ENCODE measurements at regions not wholly inside any gene's neighbourhood (a gene's known extent, or its start where the extent isn't known, plus 50 kb on each side); places are given as distances from the start of the nearest gene placed in this dataset.
A peak's percentile ranks its signal among the peaks of the same experiment; 100 is the strongest.
"Not testable (repeated sequence)": the region's sequence is repeated elsewhere in the genome, so short reads cannot be mapped to it uniquely, and the experiment has no call there.

- FAIRE-seq, result no peak
- DNase-seq (ENCODE audit: low spot score), result peak; percentile 22
These were observed 445.9 kb downstream of the SETD4 start for GRCh38 chr21:35614396-35614921.

- no peak for FAIRE-seq
- DNase-seq (ENCODE audit: low spot score), result no peak
These were observed 448.6 kb downstream of the SETD4 start for GRCh38 chr21:35611708-35612132.

- FAIRE-seq (no peak), DNase-seq (ENCODE audit: low spot score) (no peak)
These were observed 451.1 kb downstream of the SETD4 start for GRCh38 chr21:35609263-35609662.

- FAIRE-seq, result no peak
These were observed 452.9 kb downstream of the SETD4 start for GRCh38 chr21:35607406-35607805.

GRCh38 chr21:35606578-35606977 lies 453.7 kb downstream of the SETD4 start:
- FAIRE-seq (no peak), DNase-seq (ENCODE audit: low spot score) (no peak)

More at GRCh38 chr21:35607406-35607805, 452.9 kb downstream of the SETD4 start:
- DNase-seq (ENCODE audit: low spot score), result no peak

- FAIRE-seq (no peak), DNase-seq (ENCODE audit: low spot score) (no peak)
These were observed 454.2 kb downstream of the SETD4 start for GRCh38 chr21:35606146-35606545.

GRCh38 chr21:35603494-35603893 lies 456.8 kb downstream of the SETD4 start:
- FAIRE-seq (no peak), DNase-seq (ENCODE audit: low spot score) (no peak)

GRCh38 chr21:35602811-35603362 lies 457.4 kb downstream of the SETD4 start:
- no peak for DNase-seq (ENCODE audit: low spot score)
- no peak for FAIRE-seq

GRCh38 chr21:35601211-35601610 lies 459.1 kb downstream of the SETD4 start:
- FAIRE-seq (no peak), DNase-seq (ENCODE audit: low spot score) (no peak)

- DNase-seq (ENCODE audit: low spot score) (no peak), FAIRE-seq (no peak)
These were observed 461.2 kb downstream of the SETD4 start for GRCh38 chr21:35599164-35599563.

GRCh38 chr21:35597750-35598339 lies 462.5 kb downstream of the SETD4 start:
- no peak for FAIRE-seq
- no peak for DNase-seq (ENCODE audit: low spot score)

GRCh38 chr21:35594905-35595304 lies 465.4 kb downstream of the SETD4 start:
- no peak for DNase-seq (ENCODE audit: low spot score)
- no peak for FAIRE-seq

- DNase-seq (ENCODE audit: low spot score) (no peak), FAIRE-seq (no peak)
These were observed 467.3 kb downstream of the SETD4 start for GRCh38 chr21:35593000-35593502.

GRCh38 chr21:35590284-35590683 lies 470.0 kb downstream of the SETD4 start:
- FAIRE-seq; DNase-seq (ENCODE audit: low spot score): not testable (repeated sequence)

GRCh38 chr21:35587841-35588380 lies 472.4 kb downstream of the SETD4 start:
- DNase-seq (ENCODE audit: low spot score) (no peak), FAIRE-seq (no peak)

- FAIRE-seq (no peak), DNase-seq (ENCODE audit: low spot score) (no peak)
These were observed 474.0 kb downstream of the SETD4 start for GRCh38 chr21:35586305-35586704.

GRCh38 chr21:35585878-35586277 lies 474.4 kb downstream of the SETD4 start:
- FAIRE-seq (no peak), DNase-seq (ENCODE audit: low spot score) (no peak)

GRCh38 chr21:35585155-35585554 lies 475.2 kb downstream of the SETD4 start:
- FAIRE-seq, result no peak

GRCh38 chr21:35583566-35584216 lies 476.6 kb downstream of the SETD4 start:
- no peak for FAIRE-seq

More at GRCh38 chr21:35585155-35585554, 475.2 kb downstream of the SETD4 start:
- DNase-seq (ENCODE audit: low spot score), result no peak

GRCh38 chr21:35582731-35583130 lies 477.6 kb downstream of the SETD4 start:
- DNase-seq (ENCODE audit: low spot score), result no peak
- no peak for FAIRE-seq

More at GRCh38 chr21:35583566-35584216, 476.6 kb downstream of the SETD4 start:
- DNase-seq (ENCODE audit: low spot score), result no peak

- DNase-seq (ENCODE audit: low spot score), result no peak
These were observed 478.7 kb downstream of the SETD4 start for GRCh38 chr21:35581640-35582039.

More at GRCh38 chr21:35581640-35582039, 478.7 kb downstream of the SETD4 start:
- no peak for FAIRE-seq

Measured in urothelium cell line (cell line).